ENCODE measurements at regions not wholly inside any gene's neighbourhood (a gene's known extent, or its start where the extent isn't known, plus 50 kb on each side); places are given as distances from the start of the nearest gene placed in this dataset.

GRCh38 chr17:53659181-53659580, 163.5 kb upstream of the KIF2B start:
- WGBS, 3 donors: 68 to 80% (median 70%) methylated on average over 1 of the region's 1 CpG
- no peaks in the 10 kb centered on the region for H3K9me3 ChIP-seq (ENCODE audit: control insufficient read depth in 2 of 2, insufficient read depth in 1 of 2, low read depth in 1 of 2, low read length in 1 of 2)
- no peaks in the 10 kb centered on the region for H3K4me1 ChIP-seq (ENCODE audit: control insufficient read depth in 3 of 3, insufficient read depth in 2 of 3, low read depth in 1 of 3, low read length in 2 of 3)
- FAIRE-seq (no peak), DNase-seq (no peak)
- H3K36me3 ChIP-seq (ENCODE audit: control insufficient read depth in 3 of 3, insufficient read depth in 2 of 3, low read depth in 1 of 3, low read length in 3 of 3): no peaks in the 10 kb centered on the region
- no peak overlapping the region for H3K4me3 ChIP-seq (ENCODE audit: low read depth in 1 of 3, low read length in 3 of 3)
- H3K27ac ChIP-seq (ENCODE audit: low read depth in 1 of 3, low read length in 2 of 3): no peak overlapping the region
- H3K27me3 ChIP-seq (ENCODE audit: control insufficient read depth in 3 of 3, insufficient read depth in 3 of 3, low read length in 3 of 3): no peaks in the 10 kb centered on the region

GRCh38 chr17:53655591-53655990, 167.1 kb upstream of the KIF2B start:
- H3K27ac ChIP-seq (ENCODE audit: low read depth in 1 of 3, low read length in 2 of 3): no peak overlapping the region
- no peaks in the 10 kb centered on the region for H3K4me1 ChIP-seq (ENCODE audit: control insufficient read depth in 3 of 3, insufficient read depth in 2 of 3, low read depth in 1 of 3, low read length in 2 of 3)
- no peak for FAIRE-seq
- H3K9me3 ChIP-seq (ENCODE audit: control insufficient read depth in 2 of 2, insufficient read depth in 1 of 2, low read depth in 1 of 2, low read length in 1 of 2): no peaks in the 10 kb centered on the region
- no peaks in the 10 kb centered on the region for H3K36me3 ChIP-seq (ENCODE audit: control insufficient read depth in 3 of 3, insufficient read depth in 2 of 3, low read depth in 1 of 3, low read length in 3 of 3)
- H3K4me3 ChIP-seq (ENCODE audit: low read depth in 1 of 3, low read length in 3 of 3): no peak overlapping the region
- no peaks in the 10 kb centered on the region for H3K27me3 ChIP-seq (ENCODE audit: control insufficient read depth in 3 of 3, insufficient read depth in 3 of 3, low read length in 3 of 3)
- 58 to 80% (median 71%) methylated on average over 1 of the region's 1 CpG for WGBS, 3 donors
- no peak for DNase-seq

GRCh38 chr17:53649201-53649600, 173.5 kb upstream of the KIF2B start:
- H3K9me3 ChIP-seq (ENCODE audit: control insufficient read depth in 2 of 2, insufficient read depth in 1 of 2, low read depth in 1 of 2, low read length in 1 of 2): peaks cover 0 to 12% of the 10 kb centered on the region in 2 donors
- H3K27ac ChIP-seq (ENCODE audit: low read depth in 1 of 3, low read length in 2 of 3): no peak overlapping the region
- WGBS, 3 donors: 70 to 88% (median 72%) methylated on average over 1 of the region's 1 CpG
- FAIRE-seq: no peak
- no peaks in the 10 kb centered on the region for H3K36me3 ChIP-seq (ENCODE audit: control insufficient read depth in 3 of 3, insufficient read depth in 2 of 3, low read depth in 1 of 3, low read length in 3 of 3)
- H3K4me3 ChIP-seq (ENCODE audit: low read depth in 1 of 3, low read length in 3 of 3): no peak overlapping the region
- no peaks in the 10 kb centered on the region for H3K27me3 ChIP-seq (ENCODE audit: control insufficient read depth in 3 of 3, insufficient read depth in 3 of 3, low read length in 3 of 3)
- no peaks in the 10 kb centered on the region for H3K4me1 ChIP-seq (ENCODE audit: control insufficient read depth in 3 of 3, insufficient read depth in 2 of 3, low read depth in 1 of 3, low read length in 2 of 3)
- no peak for DNase-seq

- 96 to 97% (median 96%) methylated on average over 2 of the region's 2 CpGs for WGBS, 3 donors
- H3K9me3 ChIP-seq (ENCODE audit: control insufficient read depth in 2 of 2, insufficient read depth in 1 of 2, low read depth in 1 of 2, low read length in 1 of 2): peaks cover 0 to 12% of the 10 kb centered on the region in 2 donors
- H3K27ac ChIP-seq (ENCODE audit: low read depth in 1 of 3, low read length in 2 of 3): no peak overlapping the region
- DNase-seq (no peak), FAIRE-seq (no peak)
- H3K4me3 ChIP-seq (ENCODE audit: low read depth in 1 of 3, low read length in 3 of 3): no peak overlapping the region
- H3K36me3 ChIP-seq (ENCODE audit: control insufficient read depth in 3 of 3, insufficient read depth in 2 of 3, low read depth in 1 of 3, low read length in 3 of 3): no peaks in the 10 kb centered on the region
- no peaks in the 10 kb centered on the region for H3K4me1 ChIP-seq (ENCODE audit: control insufficient read depth in 3 of 3, insufficient read depth in 2 of 3, low read depth in 1 of 3, low read length in 2 of 3)
- no peaks in the 10 kb centered on the region for H3K27me3 ChIP-seq (ENCODE audit: control insufficient read depth in 3 of 3, insufficient read depth in 3 of 3, low read length in 3 of 3)
Observed at GRCh38 chr17:53646835-53647234, 175.9 kb upstream of the KIF2B start.

- no peak overlapping the region for H3K27ac ChIP-seq (ENCODE audit: low read depth in 1 of 3, low read length in 2 of 3)
- H3K27me3 ChIP-seq (ENCODE audit: control insufficient read depth in 3 of 3, insufficient read depth in 3 of 3, low read length in 3 of 3): no peaks in the 10 kb centered on the region
- FAIRE-seq (no peak), DNase-seq (no peak)
- WGBS, 3 donors: 66 to 80% (median 78%) methylated on average over 1 of the region's 1 CpG
- H3K4me1 ChIP-seq (ENCODE audit: control insufficient read depth in 3 of 3, insufficient read depth in 2 of 3, low read depth in 1 of 3, low read length in 2 of 3): no peaks in the 10 kb centered on the region
- H3K36me3 ChIP-seq (ENCODE audit: control insufficient read depth in 3 of 3, insufficient read depth in 2 of 3, low read depth in 1 of 3, low read length in 3 of 3): no peaks in the 10 kb centered on the region
- H3K9me3 ChIP-seq (ENCODE audit: control insufficient read depth in 2 of 2, insufficient read depth in 1 of 2, low read depth in 1 of 2, low read length in 1 of 2): no peaks in the 10 kb centered on the region
- H3K4me3 ChIP-seq (ENCODE audit: low read depth in 1 of 3, low read length in 3 of 3): no peak overlapping the region
Observed at GRCh38 chr17:53640808-53641207, 181.9 kb upstream of the KIF2B start.

- no peaks in the 10 kb centered on the region for H3K9me3 ChIP-seq (ENCODE audit: control insufficient read depth in 2 of 2, insufficient read depth in 1 of 2, low read depth in 1 of 2, low read length in 1 of 2)
- H3K4me1 ChIP-seq (ENCODE audit: control insufficient read depth in 3 of 3, insufficient read depth in 2 of 3, low read depth in 1 of 3, low read length in 2 of 3): no peaks in the 10 kb centered on the region
- no peak overlapping the region for H3K4me3 ChIP-seq (ENCODE audit: low read depth in 1 of 3, low read length in 3 of 3)
- DNase-seq (no peak), FAIRE-seq (no peak)
- no peaks in the 10 kb centered on the region for H3K27me3 ChIP-seq (ENCODE audit: control insufficient read depth in 3 of 3, insufficient read depth in 3 of 3, low read length in 3 of 3)
- H3K36me3 ChIP-seq (ENCODE audit: control insufficient read depth in 3 of 3, insufficient read depth in 2 of 3, low read depth in 1 of 3, low read length in 3 of 3): no peaks in the 10 kb centered on the region
- H3K27ac ChIP-seq (ENCODE audit: low read depth in 1 of 3, low read length in 2 of 3): no peak overlapping the region
- 65 to 91% (median 79%) methylated on average over 1 of the region's 1 CpG for WGBS, 3 donors
Observed at GRCh38 chr17:53635444-53635843, 187.3 kb upstream of the KIF2B start.

GRCh38 chr17:53633856-53634255, 188.9 kb upstream of the KIF2B start:
- no peak overlapping the region for H3K27ac ChIP-seq (ENCODE audit: low read depth in 1 of 3, low read length in 2 of 3)
- no peak for DNase-seq
- no peaks in the 10 kb centered on the region for H3K4me1 ChIP-seq (ENCODE audit: control insufficient read depth in 3 of 3, insufficient read depth in 2 of 3, low read depth in 1 of 3, low read length in 2 of 3)
- no peaks in the 10 kb centered on the region for H3K36me3 ChIP-seq (ENCODE audit: control insufficient read depth in 3 of 3, insufficient read depth in 2 of 3, low read depth in 1 of 3, low read length in 3 of 3)
- H3K4me3 ChIP-seq (ENCODE audit: low read depth in 1 of 3, low read length in 3 of 3): no peak overlapping the region
- H3K9me3 ChIP-seq (ENCODE audit: control insufficient read depth in 2 of 2, insufficient read depth in 1 of 2, low read depth in 1 of 2, low read length in 1 of 2): no peaks in the 10 kb centered on the region
- H3K27me3 ChIP-seq (ENCODE audit: control insufficient read depth in 3 of 3, insufficient read depth in 3 of 3, low read length in 3 of 3): no peaks in the 10 kb centered on the region
- no peak for FAIRE-seq
- 93 to 97% (median 94%) methylated on average over 1 of the region's 1 CpG for WGBS, 3 donors

- 58 to 64% (median 63%) methylated on average over 4 of the region's 4 CpGs for WGBS, 3 donors
- no peaks in the 10 kb centered on the region for H3K36me3 ChIP-seq (ENCODE audit: control insufficient read depth in 3 of 3, insufficient read depth in 2 of 3, low read depth in 1 of 3, low read length in 3 of 3)
- no peak for DNase-seq
- FAIRE-seq: no peak
- H3K9me3 ChIP-seq (ENCODE audit: control insufficient read depth in 2 of 2, insufficient read depth in 1 of 2, low read depth in 1 of 2, low read length in 1 of 2): no peaks in the 10 kb centered on the region
- H3K4me3 ChIP-seq (ENCODE audit: low read depth in 1 of 3, low read length in 3 of 3): no peak overlapping the region
- no peaks in the 10 kb centered on the region for H3K4me1 ChIP-seq (ENCODE audit: control insufficient read depth in 3 of 3, insufficient read depth in 2 of 3, low read depth in 1 of 3, low read length in 2 of 3)
- H3K27me3 ChIP-seq (ENCODE audit: control insufficient read depth in 3 of 3, insufficient read depth in 3 of 3, low read length in 3 of 3): no peaks in the 10 kb centered on the region
- no peak overlapping the region for H3K27ac ChIP-seq (ENCODE audit: low read depth in 1 of 3, low read length in 2 of 3)
Observed at GRCh38 chr17:53631486-53631885, 191.2 kb upstream of the KIF2B start.

- WGBS, 3 donors: 50 to 82% (median 71%) methylated on average over 1 of the region's 1 CpG
- Histone ChIP-seq H3K36me3 (ENCODE audit: control insufficient read depth in 3 of 3, insufficient read depth in 2 of 3, low read depth in 1 of 3, low read length in 3 of 3) (no peaks in the 10 kb centered on the region), H3K9me3 (ENCODE audit: control insufficient read depth in 2 of 2, insufficient read depth in 1 of 2, low read depth in 1 of 2, low read length in 1 of 2) (no peaks in the 10 kb centered on the region), H3K4me1 (ENCODE audit: control insufficient read depth in 3 of 3, insufficient read depth in 2 of 3, low read depth in 1 of 3, low read length in 2 of 3) (no peaks in the 10 kb centered on the region), H3K27ac (ENCODE audit: low read depth in 1 of 3, low read length in 2 of 3) (no peak overlapping the region), H3K27me3 (ENCODE audit: control insufficient read depth in 3 of 3, insufficient read depth in 3 of 3, low read length in 3 of 3) (no peaks in the 10 kb centered on the region), H3K4me3 (ENCODE audit: low read depth in 1 of 3, low read length in 3 of 3) (no peak overlapping the region)
- no peak for DNase-seq
- FAIRE-seq: no peak
Observed at GRCh38 chr17:53630638-53631037, 192.1 kb upstream of the KIF2B start.

Measured in small intestine (tissue), 7 donors.